HepG2 (cell line): ENCODE measurements at regions not wholly inside any gene's neighbourhood (a gene's known extent, or its start where the extent isn't known, plus 50 kb on each side); places are given as distances from the start of the nearest gene placed in this dataset.

Experiments used
- ATAC-seq: fragments of 200-7000 bp; cut with Tn5 transposase; 3 replicates; pipeline ENCODE4 v1.9.1; 2020; ENCODE audit warnings: mild to moderate bottlenecking, moderate library complexity
- BruUV-seq: library from RNA; stranded (reverse); fragments of 400-500 nt; replicated peaks from 2 replicates; lab custom pipeline; 2021; lab: Mats Ljungman, UMichigan
- CTCF ChIA-PET: fragments of 300-600 bp; formaldehyde crosslinking; extraction: SDS; loops from one replicate; lab custom pipeline; 2021; ENCODE audit warnings: low total read pairs, inconsistent platforms, low intra/inter-chr PET ratio; lab: Yijun Ruan, JAX
- POLR2A ChIA-PET: fragments of 350-600 bp; sonication (Branson Sonifier 250); formaldehyde crosslinking; loops from one replicate; lab custom pipeline; 2020; ENCODE audit warnings: antibody characterized with exemption, inconsistent platforms; lab: Yijun Ruan, JAX
- DNase-seq: peaks from one replicate; pipeline ENCODE4 v3.0.0-alpha.2; 2015; ENCODE audit warnings: low spot score
- FAIRE-seq: peaks from 3 replicates; lab custom pipeline; 2011; peaks lifted over from hg19 to GRCh38; lab: Jason Lieb, UNC
- H2AFZ ChIP-seq: one replicate; pipeline ENCODE4 v1.6.1; 2011; ENCODE audit warnings: low read length, inconsistent platforms
- H3K27ac ChIP-seq: fragments of 300-600 bp; 3 replicates; pipeline ENCODE4 v1.8.0; 2011; ENCODE audit warnings: mixed run types, mild to moderate bottlenecking, mixed read lengths, low read length, inconsistent platforms; ENCODE audit not compliant: insufficient read depth; ENCODE audit errors: extremely low read length
- H3K27me3 ChIP-seq, 2 experiments: fragments of 200-600 bp in 1 of 2; 2 replicates in 1 of 2; 3 replicates in 1 of 2; pipeline versions ENCODE4 v1.6.0 to v1.8.0; 2011; ENCODE audit warnings: low read length in 2 of 2, mild to moderate bottlenecking in 2 of 2, moderate library complexity in 2 of 2, inconsistent platforms in 1 of 2; ENCODE audit not compliant: insufficient read depth in 2 of 2, control insufficient read depth in 1 of 2
- H3K36me3 ChIP-seq, 2 experiments: fragments of 200-600 bp in 1 of 2; replicated peaks in 1 of 2; 2 replicates in 1 of 2; 3 replicates in 1 of 2; pipeline versions ENCODE4 v1.5.1 to v1.8.0; 2011; ENCODE audit warnings: low read length in 2 of 2, inconsistent platforms in 1 of 2; ENCODE audit not compliant: insufficient read depth in 2 of 2, control insufficient read depth in 1 of 2
- H3K4me1 ChIP-seq: 2 replicates; pipeline ENCODE4 v1.5.1; 2012; ENCODE audit warnings: low read length, inconsistent platforms; ENCODE audit not compliant: insufficient read depth
- H3K4me2 ChIP-seq: 2 replicates; pipeline ENCODE4 v1.6.0; 2011; ENCODE audit warnings: low read depth, low read length, inconsistent platforms
- H3K4me3 ChIP-seq, 3 experiments: fragments of 200-600 bp in 1 of 3; sonication (generic), shearing (Covaris generic) in 1 of 3; replicated peaks in 1 of 3; 2 replicates each; pipeline ENCODE4 v1.5.1; 2011 to 2016; ENCODE audit warnings: low read length in 3 of 3, inconsistent platforms in 2 of 3, low read depth in 2 of 3, mild to moderate bottlenecking in 2 of 3, control low read depth in 1 of 3, mixed read lengths in 1 of 3; ENCODE audit not compliant: insufficient read depth in 1 of 3
- H3K79me2 ChIP-seq: one replicate; pipeline ENCODE4 v1.6.1; 2011; ENCODE audit warnings: low read length, inconsistent platforms; ENCODE audit not compliant: insufficient read depth
- H3K9ac ChIP-seq: 2 replicates; pipeline ENCODE4 v1.6.0; 2011; ENCODE audit warnings: mild to moderate bottlenecking, low read depth, low read length, inconsistent platforms; ENCODE audit not compliant: insufficient read depth
- H3K9me3 ChIP-seq: 2 replicates; pipeline ENCODE4 v1.5.1; 2012; ENCODE audit warnings: mild to moderate bottlenecking, low read length
- H4K20me1 ChIP-seq: 2 replicates; pipeline ENCODE4 v1.6.0; 2011; ENCODE audit warnings: inconsistent platforms, mild to moderate bottlenecking, low read length, moderate library complexity; ENCODE audit not compliant: insufficient read depth
- POGK ChIP-seq: sonication (generic); formaldehyde crosslinking; conservative IDR thresholded peaks from 2 replicates; pipeline ENCODE4 v1.8.0; 2022; ENCODE audit warnings: mild to moderate bottlenecking, moderate library complexity, missing genetic modification reagents
- SMC3 ChIP-seq: IDR thresholded peaks from 2 replicates; pipeline ENCODE4 v1.6.1; 2011; ENCODE audit warnings: low read length, improper control_type of control experiment
- ZBTB40 ChIP-seq, 2 experiments: fragments of 450-650 bp in 1 of 2; sonication (generic) in 1 of 2; formaldehyde crosslinking in 1 of 2; IDR thresholded peaks; 2 replicates each; pipeline versions ENCODE4 v1.6.1 to v1.8.0; 2016 to 2022; ENCODE audit warnings: antibody characterized with exemption in 1 of 2, mild to moderate bottlenecking in 1 of 2, missing genetic modification reagents in 1 of 2
- WGBS: methylation state at CpG from one replicate; pipeline ENCODE4 v1.1.6; 2017; ENCODE audit warnings: low lambda C conversion rate; 5-methylcytosine and 5-hydroxymethylcytosine counted together
- in situ Hi-C: cut with HindIII; loops from 2 replicates; pipeline ENCODE4 v1.10.0; 2017; ENCODE audit warnings: low pct_unique_long_range_greater_than_20kb; ENCODE audit not compliant: extremely low pct_ligation_motif_present
- intact Hi-C: fragments of 100-400 bp; cut with micrococcal nuclease; formaldehyde crosslinking; loops from one replicate; pipeline ENCODE4 v1.10.0; 2022; ENCODE audit not compliant: unreplicated experiment
- TF ChIP-seq, protein P1 (sequence below): sonication (generic); formaldehyde crosslinking; conservative IDR thresholded peaks from 2 replicates; pipeline ENCODE4 v1.8.0; 2022; ENCODE audit warnings: missing genetic modification reagents

DNA sequence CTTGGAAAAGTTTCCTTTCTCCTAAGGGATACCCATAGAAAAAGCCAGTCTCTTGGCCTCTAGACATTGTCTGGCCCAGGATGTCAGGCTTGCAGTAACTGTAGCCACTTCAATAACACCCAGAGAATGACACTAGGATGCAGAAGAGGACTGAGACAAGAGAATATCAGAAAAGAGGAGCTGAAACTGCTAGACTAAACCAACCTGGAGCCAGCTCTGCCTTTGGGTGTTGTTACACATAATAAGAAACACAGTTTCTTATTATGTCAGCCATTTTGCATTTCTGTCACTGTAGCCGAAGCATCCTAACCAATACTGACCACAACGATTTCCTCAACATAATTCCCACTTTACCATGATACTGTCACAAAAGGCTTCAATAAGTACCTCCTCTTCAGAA lies 72.2 kb upstream of the RCN1 start:
- no peak for TF ChIP-seq POGK (CRISPR knock-in tag)
- TF ChIP-seq, all 625 proteins: peak for 0
- FAIRE-seq (no peak), DNase-seq (no peak), ATAC-seq (no peak)
- no peak overlapping the region for H3K4me3 ChIP-seq
- no peaks in the 10 kb centered on the region for H3K9me3 ChIP-seq
- no peak overlapping the region for H2AFZ ChIP-seq
- BruUV-seq: no TSS peak
- H3K4me1 ChIP-seq: no peaks in the 10 kb centered on the region
- H3K4me2 ChIP-seq: no peak overlapping the region
- 18% methylated on average over 2 of the region's 2 CpGs for WGBS
- intact Hi-C loops (no loop called here), in situ Hi-C loops (no loop called here)
- no peaks in the 10 kb centered on the region for H4K20me1 ChIP-seq
- POLR2A ChIA-PET: no interaction called here
- no peaks in the 10 kb centered on the region for H3K79me2 ChIP-seq
- H3K27ac ChIP-seq: no peak overlapping the region
- no peak overlapping the region for H3K9ac ChIP-seq
- no peaks in the 10 kb centered on the region for H3K36me3 ChIP-seq
- CTCF ChIA-PET: no interaction called here
- H3K27me3 ChIP-seq: no peaks in the 10 kb centered on the region; a peak in 1 of 5 replicates

DNA sequence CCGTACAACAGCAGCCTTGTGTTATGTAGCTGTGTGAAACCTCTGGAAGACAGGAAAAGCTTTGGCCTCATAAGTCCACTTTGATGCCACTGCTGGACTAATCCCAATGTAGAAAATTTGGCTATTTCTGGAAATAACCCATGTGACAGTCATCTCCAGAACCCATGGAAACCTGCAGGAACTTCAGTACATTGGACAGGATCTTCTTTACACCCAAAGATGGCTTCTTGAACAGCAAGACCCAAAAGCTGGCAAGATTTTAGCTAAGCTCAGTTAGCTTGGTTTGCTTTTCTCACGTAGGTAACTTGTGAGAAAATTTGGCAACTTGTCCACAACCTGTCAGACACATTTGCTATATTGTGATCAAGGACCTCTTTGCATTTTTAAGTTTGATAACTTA lies 74.8 kb upstream of the RCN1 start:
- Histone ChIP-seq H4K20me1 (no peaks in the 10 kb centered on the region), H3K4me2 (no peak overlapping the region), H3K4me1 (no peaks in the 10 kb centered on the region), H3K27me3 (no peaks in the 10 kb centered on the region), H3K27ac (no peak overlapping the region), H2AFZ (no peak overlapping the region), H3K9ac (no peak overlapping the region), H3K36me3 (no peaks in the 10 kb centered on the region), H3K79me2 (no peaks in the 10 kb centered on the region), H3K4me3 (no peak overlapping the region), H3K9me3 (no peaks in the 10 kb centered on the region)
- 0% methylated on average over 2 of the region's 2 CpGs for WGBS
- FAIRE-seq (no peak), ATAC-seq (no peak), DNase-seq (no peak)
- in situ Hi-C loops: no loop called here
- intact Hi-C loops: no loop called here
- no TSS peak for BruUV-seq
- POLR2A ChIA-PET: no interaction called here
- CTCF ChIA-PET: no interaction called here
- TF ChIP-seq ZBTB40 (IDR thresholded peaks at IDR 0.05): no peak
- TF ChIP-seq ZBTB40 (CRISPR knock-in tag; IDR thresholded peaks at IDR 0.05): no peak
- TF ChIP-seq SMC3: no peak
- TF ChIP-seq, protein P1, sequence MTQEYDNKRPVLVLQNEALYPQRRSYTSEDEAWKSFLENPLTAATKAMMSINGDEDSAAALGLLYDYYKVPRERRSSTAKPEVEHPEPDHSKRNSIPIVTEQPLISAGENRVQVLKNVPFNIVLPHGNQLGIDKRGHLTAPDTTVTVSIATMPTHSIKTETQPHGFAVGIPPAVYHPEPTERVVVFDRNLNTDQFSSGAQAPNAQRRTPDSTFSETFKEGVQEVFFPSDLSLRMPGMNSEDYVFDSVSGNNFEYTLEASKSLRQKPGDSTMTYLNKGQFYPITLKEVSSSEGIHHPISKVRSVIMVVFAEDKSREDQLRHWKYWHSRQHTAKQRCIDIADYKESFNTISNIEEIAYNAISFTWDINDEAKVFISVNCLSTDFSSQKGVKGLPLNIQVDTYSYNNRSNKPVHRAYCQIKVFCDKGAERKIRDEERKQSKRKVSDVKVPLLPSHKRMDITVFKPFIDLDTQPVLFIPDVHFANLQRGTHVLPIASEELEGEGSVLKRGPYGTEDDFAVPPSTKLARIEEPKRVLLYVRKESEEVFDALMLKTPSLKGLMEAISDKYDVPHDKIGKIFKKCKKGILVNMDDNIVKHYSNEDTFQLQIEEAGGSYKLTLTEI: no peak
